Endodermal cell (in vitro differentiated cells): ENCODE measurements at regions not wholly inside any gene's neighbourhood (a gene's known extent, or its start where the extent isn't known, plus 50 kb on each side); places are given as distances from the start of the nearest gene placed in this dataset.

Experiments
- DNase-seq: peaks from one replicate; pipeline ENCODE4 v3.0.0-alpha.2; 2017
- H3K27ac ChIP-seq: 2 replicates; pipeline ENCODE4 v1.5.1; 2013; ENCODE audit warnings: mild to moderate bottlenecking, low read depth, low read length, moderate library complexity
- H3K27me3 ChIP-seq: 2 replicates; pipeline ENCODE4 v1.6.1; 2013; ENCODE audit warnings: mild to moderate bottlenecking, low read length, moderate library complexity; ENCODE audit not compliant: insufficient read depth, control insufficient read depth, poor library complexity, severe bottlenecking
- H3K36me3 ChIP-seq: 2 replicates; pipeline ENCODE4 v1.7.0; 2013; ENCODE audit warnings: mild to moderate bottlenecking, low read length, moderate library complexity; ENCODE audit not compliant: control insufficient read depth, insufficient read depth
- H3K4me1 ChIP-seq: one replicate; pipeline ENCODE4 v1.7.0; 2013; ENCODE audit warnings: low read length; ENCODE audit not compliant: control insufficient read depth, insufficient read depth
- H3K4me3 ChIP-seq: 2 replicates; pipeline ENCODE4 v1.5.1; 2013; ENCODE audit warnings: mild to moderate bottlenecking, low read length, moderate library complexity
- H3K9ac ChIP-seq: 2 replicates; pipeline ENCODE4 v1.6.1; 2013; ENCODE audit warnings: mild to moderate bottlenecking, low read length, moderate library complexity; ENCODE audit not compliant: poor library complexity, severe bottlenecking; ENCODE audit errors: extremely low read depth
- H3K9me3 ChIP-seq: 2 replicates; pipeline ENCODE4 v1.6.1; 2013; ENCODE audit warnings: mild to moderate bottlenecking, low read length, moderate library complexity; ENCODE audit not compliant: control insufficient read depth
- H3K27ac Mint-ChIP-seq: 2 replicates; pipeline ENCODE4 v1.8.0; 2020; ENCODE audit warnings: mixed read lengths
- H3K27me3 Mint-ChIP-seq: 2 replicates; pipeline ENCODE4 v1.8.0; 2021; ENCODE audit warnings: mild to moderate bottlenecking, mixed read lengths; ENCODE audit not compliant: insufficient read depth
- H3K36me3 Mint-ChIP-seq: 2 replicates; pipeline ENCODE4 v1.8.0; 2020; ENCODE audit warnings: low read depth, mixed read lengths
- H3K4me1 Mint-ChIP-seq: 2 replicates; pipeline ENCODE4 v1.8.0; 2020; ENCODE audit warnings: mixed read lengths
- H3K4me3 Mint-ChIP-seq: 2 replicates; pipeline ENCODE4 v1.8.0; 2020; ENCODE audit warnings: mild to moderate bottlenecking, moderate library complexity, mixed read lengths
- H3K9me3 Mint-ChIP-seq: 2 replicates; pipeline ENCODE4 v1.8.0; 2020; ENCODE audit warnings: mild to moderate bottlenecking, mixed read lengths
- CTCF ChIP-seq: fragments of 200-600 bp; sonication (generic); conservative IDR thresholded peaks from 2 replicates; pipeline ENCODE4 v1.5.0; 2021; ENCODE audit warnings: antibody characterized with exemption, mild to moderate bottlenecking
- WGBS, 2 experiments: methylation state at CpG; one replicate each; pipeline versions ENCODE4 v1.1.5 to v1.1.7; 2013; ENCODE audit warnings: missing lambda C conversion rate in 2 of 2, mixed read lengths in 1 of 2; ENCODE audit not compliant: insufficient coverage in 1 of 2, insufficient read length in 1 of 2; 5-methylcytosine and 5-hydroxymethylcytosine counted together

DNA sequence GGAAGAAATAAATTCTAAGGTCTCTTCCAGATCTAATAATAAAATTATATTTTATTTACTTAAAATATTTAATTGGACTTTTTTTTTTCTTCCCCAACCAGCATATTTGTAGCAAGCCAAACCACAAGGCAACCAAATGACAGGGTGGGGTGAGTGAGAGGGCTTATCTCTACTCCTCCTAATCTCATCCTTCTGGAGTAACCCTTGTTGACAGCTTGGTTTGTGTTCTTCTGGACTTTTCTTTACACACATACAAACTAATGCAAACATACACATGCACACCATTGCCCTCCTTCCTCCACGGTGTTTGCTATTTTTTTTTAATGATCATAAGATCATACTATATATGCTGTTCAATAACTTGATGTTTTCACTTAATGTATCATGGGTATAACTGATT, 383.1 kb downstream of the DLEU7 start:
- TF ChIP-seq CTCF = no peak
- Histone ChIP-seq H3K9me3 (no peaks in the 10 kb centered on the region), H3K27me3 (no peaks in the 10 kb centered on the region), H3K4me3 (no peak overlapping the region), H3K9ac (no peak overlapping the region), H3K4me1 (no peaks in the 10 kb centered on the region), H3K27ac (no peak overlapping the region), H3K36me3 (no peaks in the 10 kb centered on the region)
- H3K27ac Mint-ChIP-seq = no peak overlapping the region
- H3K4me3 Mint-ChIP-seq = no peak overlapping the region
- WGBS, 2 experiments = no CpG with 5 or more reads among the region's 1 CpG
- no peaks in the 10 kb centered on the region for H3K36me3 Mint-ChIP-seq
- H3K4me1 Mint-ChIP-seq = peaks cover 2% of the 10 kb centered on the region
- no peak for DNase-seq
- H3K9me3 Mint-ChIP-seq = no peaks in the 10 kb centered on the region
- H3K27me3 Mint-ChIP-seq = no peaks in the 10 kb centered on the region

DNA sequence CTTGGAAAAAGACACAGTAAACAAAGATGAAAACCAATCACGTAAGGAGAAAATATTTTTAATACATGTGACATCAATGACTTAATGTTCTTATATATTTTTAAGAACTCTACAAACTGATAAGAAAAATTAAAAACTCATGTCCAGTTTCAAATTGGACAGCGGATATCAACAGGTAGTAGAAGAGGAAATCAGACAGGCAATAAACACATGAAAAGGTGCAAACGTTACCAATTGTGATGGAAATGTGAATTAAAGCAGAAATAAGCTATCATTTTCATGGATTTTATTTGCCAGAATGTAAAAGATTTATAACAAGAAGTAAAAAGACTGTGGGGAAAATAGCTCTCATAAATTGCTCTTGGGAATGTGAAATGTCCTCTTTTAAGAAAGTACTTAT, 382.3 kb downstream of the DLEU7 start:
- H3K4me1 Mint-ChIP-seq = peaks cover 2% of the 10 kb centered on the region
- no peaks in the 10 kb centered on the region for H3K27me3 Mint-ChIP-seq
- WGBS, 2 experiments = 95 to 97% methylated on average over 2 of the region's 3 CpGs

GRCh38 chr13:50463719-50464118, 379.8 kb downstream of the DLEU7 start:
- TF ChIP-seq CTCF = no peak
- H3K27me3 ChIP-seq = no peaks in the 10 kb centered on the region
- H3K27ac ChIP-seq = no peak overlapping the region
- H3K27me3 Mint-ChIP-seq = no peaks in the 10 kb centered on the region
- WGBS, 2 experiments = 77 to 98% methylated on average over 3 of the region's 3 CpGs
- H3K4me1 Mint-ChIP-seq = peaks cover 4% of the 10 kb centered on the region
- H3K9me3 ChIP-seq = no peaks in the 10 kb centered on the region
- H3K36me3 ChIP-seq = no peaks in the 10 kb centered on the region
- no peak overlapping the region for H3K4me3 ChIP-seq
- H3K9me3 Mint-ChIP-seq = no peaks in the 10 kb centered on the region
- H3K4me3 Mint-ChIP-seq = no peak overlapping the region
- no peak overlapping the region for H3K9ac ChIP-seq
- no peak overlapping the region for H3K27ac Mint-ChIP-seq
- no peaks in the 10 kb centered on the region for H3K36me3 Mint-ChIP-seq
- no peaks in the 10 kb centered on the region for H3K4me1 ChIP-seq
- DNase-seq = no peak

More for the DNA sequence above, 382.3 kb downstream of the DLEU7 start:
- no peaks in the 10 kb centered on the region for H3K36me3 Mint-ChIP-seq
- H3K27me3 ChIP-seq = no peaks in the 10 kb centered on the region
- H3K9me3 ChIP-seq = no peaks in the 10 kb centered on the region
- H3K27ac Mint-ChIP-seq = no peak overlapping the region
- no peaks in the 10 kb centered on the region for H3K36me3 ChIP-seq
- H3K4me1 ChIP-seq = no peaks in the 10 kb centered on the region
- no peak for TF ChIP-seq CTCF
- H3K27ac ChIP-seq = no peak overlapping the region
- no peak overlapping the region for H3K4me3 ChIP-seq
- H3K9me3 Mint-ChIP-seq = no peaks in the 10 kb centered on the region
- no peak overlapping the region for H3K4me3 Mint-ChIP-seq
- no peak for DNase-seq
- H3K9ac ChIP-seq = no peak overlapping the region
